GM19239 (cell line): ENCODE measurements at regions not wholly inside any gene's neighbourhood (a gene's known extent, or its start where the extent isn't known, plus 50 kb on each side); places are given as distances from the start of the nearest gene placed in this dataset.

ENCODE experiments used
- DNase-seq: peaks from one replicate; pipeline ENCODE4 v3.0.0; 2011; ENCODE audit warnings: low spot score; ENCODE audit not compliant: insufficient read length
- FAIRE-seq: peaks from 2 replicates; lab custom pipeline; 2011; peaks lifted over from hg19 to GRCh38; lab: Jason Lieb, UNC

GRCh38 chr3:137061186-137061585, 103.4 kb downstream of the IL20RB start:
- no peak for DNase-seq
- no peak for FAIRE-seq

GRCh38 chr3:137062250-137062649, 104.5 kb downstream of the IL20RB start:
- FAIRE-seq = peak; percentile 52
- DNase-seq = no peak

- DNase-seq = no peak
- FAIRE-seq = no peak
Observed at GRCh38 chr3:137065381-137065780, 107.6 kb downstream of the IL20RB start.

GRCh38 chr3:137066092-137066491, 108.3 kb downstream of the IL20RB start:
- FAIRE-seq (no peak), DNase-seq (no peak)

GRCh38 chr3:137071104-137071503, 113.3 kb downstream of the IL20RB start:
- no peak for FAIRE-seq

GRCh38 chr3:137075020-137075419, 117.2 kb downstream of the IL20RB start:
- DNase-seq = no peak
- no peak for FAIRE-seq

More at GRCh38 chr3:137071104-137071503, 113.3 kb downstream of the IL20RB start:
- DNase-seq = no peak

- FAIRE-seq = no peak
- no peak for DNase-seq
Observed at GRCh38 chr3:137078040-137078439, 120.3 kb downstream of the IL20RB start.

- DNase-seq (no peak), FAIRE-seq (no peak)
Observed at GRCh38 chr3:137079571-137079970, 121.8 kb downstream of the IL20RB start.

GRCh38 chr3:137081711-137082110, 123.9 kb downstream of the IL20RB start:
- DNase-seq = no peak
- FAIRE-seq = no peak

- no peak for DNase-seq
- FAIRE-seq = no peak
Observed at GRCh38 chr3:137082763-137083162, 125.0 kb downstream of the IL20RB start.

- no peak for DNase-seq
- FAIRE-seq = no peak
Observed at GRCh38 chr3:137083332-137083731, 125.5 kb downstream of the IL20RB start.

- FAIRE-seq = no peak
Observed at GRCh38 chr3:137084586-137084985, 126.8 kb downstream of the IL20RB start.

GRCh38 chr3:137097386-137097785, 139.6 kb downstream of the IL20RB start:
- no peak for FAIRE-seq

More at GRCh38 chr3:137084586-137084985, 126.8 kb downstream of the IL20RB start:
- no peak for DNase-seq

GRCh38 chr3:137097852-137098251, 140.1 kb downstream of the IL20RB start:
- FAIRE-seq = no peak
- no peak for DNase-seq

More at GRCh38 chr3:137097386-137097785, 139.6 kb downstream of the IL20RB start:
- DNase-seq = no peak

GRCh38 chr3:137099364-137100219, 141.8 kb downstream of the IL20RB start:
- no peak for FAIRE-seq

GRCh38 chr3:137100326-137100725, 142.5 kb downstream of the IL20RB start:
- no peak for DNase-seq
- FAIRE-seq = no peak

More at GRCh38 chr3:137099364-137100219, 141.8 kb downstream of the IL20RB start:
- no peak for DNase-seq

GRCh38 chr3:137103739-137104138, 146.0 kb downstream of the IL20RB start:
- no peak for FAIRE-seq
- no peak for DNase-seq

GRCh38 chr3:137105277-137105977, 147.6 kb downstream of the IL20RB start:
- FAIRE-seq = peak; percentile 68
- DNase-seq = peak; percentile 7

GRCh38 chr3:137106612-137107240, 148.9 kb downstream of the IL20RB start:
- DNase-seq = no peak
- FAIRE-seq = no peak

- DNase-seq = no peak
- no peak for FAIRE-seq
Observed at GRCh38 chr3:137108699-137109440, 151.1 kb downstream of the IL20RB start.
